ENCODE measurements at regions not wholly inside any gene's neighbourhood (a gene's known extent, or its start where the extent isn't known, plus 50 kb on each side); places are given as distances from the start of the nearest gene placed in this dataset.

GRCh38 chr13:71082631-71083030, 784.4 kb downstream of the DACH1 start:
- TF ChIP-seq, protein P1, sequence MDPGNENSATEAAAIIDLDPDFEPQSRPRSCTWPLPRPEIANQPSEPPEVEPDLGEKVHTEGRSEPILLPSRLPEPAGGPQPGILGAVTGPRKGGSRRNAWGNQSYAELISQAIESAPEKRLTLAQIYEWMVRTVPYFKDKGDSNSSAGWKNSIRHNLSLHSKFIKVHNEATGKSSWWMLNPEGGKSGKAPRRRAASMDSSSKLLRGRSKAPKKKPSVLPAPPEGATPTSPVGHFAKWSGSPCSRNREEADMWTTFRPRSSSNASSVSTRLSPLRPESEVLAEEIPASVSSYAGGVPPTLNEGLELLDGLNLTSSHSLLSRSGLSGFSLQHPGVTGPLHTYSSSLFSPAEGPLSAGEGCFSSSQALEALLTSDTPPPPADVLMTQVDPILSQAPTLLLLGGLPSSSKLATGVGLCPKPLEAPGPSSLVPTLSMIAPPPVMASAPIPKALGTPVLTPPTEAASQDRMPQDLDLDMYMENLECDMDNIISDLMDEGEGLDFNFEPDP (CRISPR knock-in tag; conservative IDR thresholded peaks at IDR 0.05) = no peak
- TF ChIP-seq NR1H2 (CRISPR knock-in tag; IDR thresholded peaks at IDR 0.05; ENCODE audit: borderline replicate concordance, low read depth) (no peak), ZNF547 (CRISPR knock-in tag; IDR thresholded peaks at IDR 0.05) (no peak), CC2D1A (CRISPR knock-in tag; IDR thresholded peaks at IDR 0.05) (no peak), ZIK1 (CRISPR knock-in tag; IDR thresholded peaks at IDR 0.05; ENCODE audit: borderline replicate concordance, low read depth) (no peak), ZNF274 (CRISPR knock-in tag; IDR thresholded peaks at IDR 0.05) (no peak), ZFY (CRISPR knock-in tag; IDR thresholded peaks at IDR 0.05) (no peak), KLF6 (CRISPR knock-in tag; IDR thresholded peaks at IDR 0.05) (no peak), ZNF572 (CRISPR knock-in tag; IDR thresholded peaks at IDR 0.05) (no peak), CREB1 (IDR thresholded peaks at IDR 0.05) (no peak), CREB1 (CRISPR knock-in tag; IDR thresholded peaks at IDR 0.05) (no peak), ZNF354B (CRISPR knock-in tag; IDR thresholded peaks at IDR 0.05) (no peak), SP1 (IDR thresholded peaks at IDR 0.05) (no peak), SP1 (CRISPR knock-in tag; IDR thresholded peaks at IDR 0.05) (no peak), PRMT3 (CRISPR knock-in tag; IDR thresholded peaks at IDR 0.05; ENCODE audit: borderline replicate concordance, low read depth) (no peak)
